H1 (cell line): ENCODE measurements at regions not wholly inside any gene's neighbourhood (a gene's known extent, or its start where the extent isn't known, plus 50 kb on each side); places are given as distances from the start of the nearest gene placed in this dataset.

Experiments used
- CTCF ChIA-PET: fragments of 300-600 bp; sonication (Branson Sonifier 250); formaldehyde crosslinking; loops from one replicate; lab custom pipeline; 2021; ENCODE audit not compliant: partially characterized antibody; lab: Charles Lee
- POLR2A ChIA-PET: fragments of 300-600 bp; sonication (Branson Sonifier 250); formaldehyde crosslinking; loops from one replicate; lab custom pipeline; 2021; ENCODE audit warnings: inconsistent platforms; ENCODE audit not compliant: partially characterized antibody; lab: Charles Lee
- DNase-seq, 2 experiments: peaks; one replicate each; pipeline versions ENCODE4 v3.0.0 to v3.0.0-alpha.2; 2010 to 2022; ENCODE audit warnings: low spot score in 2 of 2, low read depth in 1 of 2, mixed read lengths in 1 of 2
- FAIRE-seq: peaks from 2 replicates; lab custom pipeline; 2011; peaks lifted over from hg19 to GRCh38; lab: Jason Lieb, UNC
- H2AFZ ChIP-seq: 2 replicates; pipeline ENCODE4 v1.8.1; 2012; ENCODE audit warnings: low read length, inconsistent platforms
- H2AK5ac ChIP-seq: 2 replicates; pipeline ENCODE4 v1.6.1; 2013; ENCODE audit warnings: low read depth, low read length
- H2BK120ac ChIP-seq: replicated peaks from 2 replicates; pipeline ENCODE3; 2013; ENCODE audit warnings: low read depth, low read length, inconsistent platforms
- H2BK12ac ChIP-seq: 2 replicates; pipeline ENCODE4 v1.6.1; 2013; ENCODE audit warnings: low read depth, low read length
- H2BK15ac ChIP-seq: 2 replicates; pipeline ENCODE4 v1.6.1; 2013; ENCODE audit warnings: low read length
- H2BK20ac ChIP-seq: 2 replicates; pipeline ENCODE4 v1.6.1; 2013; ENCODE audit warnings: low read length
- H2BK5ac ChIP-seq: 2 replicates; pipeline ENCODE4 v1.6.1; 2013; ENCODE audit warnings: low read depth, low read length
- H3K14ac ChIP-seq: 2 replicates; pipeline ENCODE4 v1.6.1; 2013; ENCODE audit warnings: inconsistent platforms; ENCODE audit not compliant: insufficient read length
- H3K18ac ChIP-seq: 2 replicates; pipeline ENCODE4 v1.6.1; 2013; ENCODE audit warnings: low read length; ENCODE audit errors: extremely low read depth
- H3K23ac ChIP-seq: 2 replicates; pipeline ENCODE4 v1.6.1; 2013; ENCODE audit warnings: inconsistent platforms; ENCODE audit not compliant: insufficient read length
- H3K23me2 ChIP-seq: 2 replicates; pipeline ENCODE4 v1.6.1; 2013; ENCODE audit warnings: low read depth, low read length
- H3K27ac ChIP-seq: 2 replicates; pipeline ENCODE4 v1.6.1; 2011; ENCODE audit warnings: low read depth, low read length, inconsistent platforms
- H3K27me3 ChIP-seq, 4 experiments: replicated peaks in 1 of 4; 1 replicate in 1 of 4; 2 replicates in 3 of 4; pipeline versions ENCODE4 v1.6.1 to v1.8.1; 2011 to 2013; ENCODE audit warnings: low read length in 3 of 4, mild to moderate bottlenecking in 3 of 4, inconsistent platforms in 2 of 4, mixed read lengths in 2 of 4, moderate library complexity in 1 of 4; ENCODE audit not compliant: control insufficient read depth in 3 of 4, insufficient read depth in 3 of 4; ENCODE audit errors: extremely low read depth in 1 of 4
- H3K36me3 ChIP-seq, 4 experiments: 2 replicates each; pipeline versions ENCODE4 v1.6.1 to v1.8.1; 2011 to 2013; ENCODE audit warnings: mild to moderate bottlenecking in 4 of 4, low read length in 3 of 4, moderate library complexity in 2 of 4, control low read depth in 1 of 4, inconsistent platforms in 1 of 4; ENCODE audit not compliant: insufficient read depth in 4 of 4, control insufficient read depth in 2 of 4
- H3K4ac ChIP-seq: replicated peaks from 2 replicates; pipeline ENCODE3; 2013; ENCODE audit warnings: low read length, low read depth, mixed read lengths, inconsistent platforms; ENCODE audit not compliant: insufficient read length
- H3K4me1 ChIP-seq, 4 experiments: replicated peaks in 1 of 4; 1 replicate in 1 of 4; 2 replicates in 3 of 4; pipeline versions ENCODE4 v1.6.1 to v1.8.1; 2011 to 2013; ENCODE audit warnings: low read length in 3 of 4, inconsistent platforms in 2 of 4, mixed read lengths in 1 of 4; ENCODE audit not compliant: insufficient read depth in 4 of 4, control insufficient read depth in 3 of 4
- H3K4me2 ChIP-seq, 2 experiments: 2 replicates each; pipeline versions ENCODE4 v1.6.1 to v1.8.1; 2011 to 2013; ENCODE audit warnings: low read depth in 2 of 2, low read length in 2 of 2, control low read depth in 1 of 2, inconsistent platforms in 1 of 2, mild to moderate bottlenecking in 1 of 2; ENCODE audit not compliant: insufficient read depth in 1 of 2
- H3K4me3 ChIP-seq, 4 experiments: fragments of 200-600, 300-600 bp in 1 of 4; sonication (generic), shearing (Covaris generic), sonication (Bioruptor Twin) in 1 of 4; 2 replicates each; pipeline versions ENCODE4 v1.5.1 to v1.8.1; 2011 to 2016; ENCODE audit warnings: low read length in 4 of 4, low read depth in 3 of 4, control low read depth in 2 of 4, inconsistent platforms in 2 of 4, mild to moderate bottlenecking in 2 of 4, mixed read lengths in 1 of 4, moderate library complexity in 1 of 4; ENCODE audit not compliant: insufficient read depth in 2 of 4; ENCODE audit errors: extremely low read depth in 1 of 4
- H3K56ac ChIP-seq: replicated peaks from 2 replicates; pipeline ENCODE3; 2013; ENCODE audit warnings: low read depth, mild to moderate bottlenecking, mixed read lengths, low read length, inconsistent platforms; ENCODE audit not compliant: insufficient read length
- H3K79me1 ChIP-seq: 2 replicates; pipeline ENCODE4 v1.6.1; 2013; ENCODE audit warnings: low read depth, low read length, control low read depth
- H3K79me2 ChIP-seq, 2 experiments: 2 replicates each; pipeline versions ENCODE4 v1.6.1 to v1.8.1; 2012 to 2013; ENCODE audit warnings: low read length in 2 of 2, mild to moderate bottlenecking in 2 of 2, inconsistent platforms in 1 of 2; ENCODE audit not compliant: insufficient read depth in 2 of 2, control insufficient read depth in 1 of 2
- H3K9ac ChIP-seq, 4 experiments: replicated peaks in 1 of 4; 1 replicate in 1 of 4; 2 replicates in 3 of 4; pipeline versions ENCODE4 v1.6.1 to v1.8.1; 2011 to 2013; ENCODE audit warnings: low read depth in 3 of 4, low read length in 3 of 4, control low read depth in 2 of 4, mild to moderate bottlenecking in 2 of 4, moderate library complexity in 2 of 4, inconsistent platforms in 1 of 4; ENCODE audit errors: extremely low read depth in 1 of 4
- H3K9me3 ChIP-seq, 2 experiments: 2 replicates each; pipeline versions ENCODE4 v1.6.1 to v1.8.1; 2012 to 2013; ENCODE audit warnings: mild to moderate bottlenecking in 2 of 2, moderate library complexity in 2 of 2, control low read depth in 1 of 2, inconsistent platforms in 1 of 2, low read depth in 1 of 2, low read length in 1 of 2, mixed read lengths in 1 of 2; ENCODE audit not compliant: insufficient read depth in 2 of 2
- H4K20me1 ChIP-seq, 2 experiments: replicated peaks in 1 of 2; 2 replicates each; pipeline versions ENCODE3 to v1.8.1; 2011 to 2013; ENCODE audit warnings: inconsistent platforms in 2 of 2, low read length in 2 of 2, mild to moderate bottlenecking in 1 of 2; ENCODE audit not compliant: insufficient read depth in 2 of 2, control insufficient read depth in 1 of 2
- H4K5ac ChIP-seq: 2 replicates; pipeline ENCODE4 v1.6.1; 2013; ENCODE audit warnings: low read length, low read depth, mixed read lengths, inconsistent platforms; ENCODE audit not compliant: insufficient read length
- H4K8ac ChIP-seq: 2 replicates; pipeline ENCODE4 v1.8.0; 2013; ENCODE audit warnings: mild to moderate bottlenecking, moderate library complexity, low read length, inconsistent platforms; ENCODE audit not compliant: insufficient read depth; ENCODE audit errors: extremely low read depth
- H4K91ac ChIP-seq: replicated peaks from 2 replicates; pipeline ENCODE3; 2013; ENCODE audit warnings: low read length, mixed read lengths, inconsistent platforms; ENCODE audit not compliant: insufficient read length
- EP300 ChIP-seq, 2 experiments: IDR thresholded peaks; 1 replicate in 1 of 2; 2 replicates in 1 of 2; pipeline ENCODE4 v1.6.1; 2011 to 2012; ENCODE audit warnings: low read depth in 2 of 2, low read length in 2 of 2, mild to moderate bottlenecking in 2 of 2, borderline replicate concordance in 1 of 2, inconsistent platforms in 1 of 2, moderate library complexity in 1 of 2
- MAFK ChIP-seq: IDR thresholded peaks from 2 replicates; pipeline ENCODE4 v1.6.1; 2012; ENCODE audit warnings: low read depth, mild to moderate bottlenecking, improper control_type of control experiment, low read length
- RNF2 ChIP-seq: fragments of 200-900, 300-1000 bp; sonication (generic); IDR thresholded peaks from 2 replicates; pipeline ENCODE4 v1.7.1; 2016; ENCODE audit warnings: borderline replicate concordance, low read depth, mild to moderate bottlenecking, antibody characterized with exemption, low read length; ENCODE audit not compliant: poor library complexity, severe bottlenecking; ENCODE audit errors: missing control alignments
- TAF7 ChIP-seq: optimal IDR thresholded peaks from 2 replicates; pipeline ENCODE3; 2011; ENCODE audit warnings: low read depth, mild to moderate bottlenecking, inconsistent platforms, low read length, moderate library complexity, borderline replicate concordance
- WGBS, 2 experiments: shearing (Covaris generic) in 1 of 2; methylation state at CpG; one replicate each; pipeline versions ENCODE4 v1.1.6 to v1.1.7; 2013 to 2015; ENCODE audit warnings: low lambda C conversion rate in 2 of 2, mixed read lengths in 2 of 2, inconsistent platforms in 1 of 2, low coverage in 1 of 2, missing lambda C conversion rate in 1 of 2; ENCODE audit not compliant: insufficient replicate concordance in 2 of 2, insufficient coverage in 1 of 2, insufficient read length in 1 of 2; ENCODE audit errors: extremely low coverage in 1 of 2, missing lambda C conversion rate in 1 of 2; 5-methylcytosine and 5-hydroxymethylcytosine counted together

DNA sequence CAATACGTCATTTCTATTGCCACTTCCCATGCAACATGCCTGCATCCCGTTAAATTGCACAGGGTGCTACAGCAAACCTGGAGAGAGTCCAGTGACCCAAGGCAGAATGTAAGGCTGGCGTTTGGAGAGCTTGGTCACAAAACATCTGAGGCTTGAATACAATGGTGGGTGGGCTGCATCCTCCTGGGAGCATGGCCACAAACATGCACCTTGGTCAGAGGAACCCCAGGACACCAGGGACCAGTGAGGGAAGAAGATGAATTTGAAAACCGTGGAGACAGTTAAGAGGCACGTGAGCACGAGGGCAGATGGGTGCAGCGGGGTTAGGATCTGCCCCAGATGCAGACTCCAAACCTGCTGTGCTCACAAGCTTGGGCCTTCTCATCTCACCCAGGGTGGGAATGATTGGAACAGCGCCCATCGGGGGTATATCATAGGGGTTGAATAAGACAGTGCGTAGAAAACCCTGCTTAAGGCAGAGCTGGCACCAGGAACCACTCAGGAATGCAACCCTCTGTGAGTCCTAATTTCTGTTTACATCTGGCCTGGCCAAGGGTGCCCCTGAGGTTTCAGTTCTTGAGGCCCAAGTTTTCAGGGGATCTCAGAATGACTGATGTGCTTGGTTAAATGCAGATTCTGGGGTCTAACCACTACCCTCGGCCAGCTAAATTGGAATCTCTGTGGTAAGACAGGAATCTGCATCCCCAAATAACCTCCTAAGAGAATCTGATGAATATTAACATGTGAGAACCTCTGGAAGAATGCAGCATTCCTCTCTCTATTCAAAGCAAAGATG is 97.2 kb downstream of the ARL4C start:
- Histone ChIP-seq H2BK120ac (no peak overlapping the region), H2BK12ac (no peak overlapping the region), H2AK5ac (no peak overlapping the region), H2BK15ac (no peak overlapping the region), H3K79me2 (no peaks in the 10 kb centered on the region), H3K4me1 (no peaks in the 10 kb centered on the region), H4K8ac (no peak overlapping the region), H2BK20ac (no peak overlapping the region), H3K27ac (no peak overlapping the region), H3K4me2 (no peak overlapping the region), H3K23me2 (no peaks in the 10 kb centered on the region), H2BK5ac (no peak overlapping the region), H3K4ac (no peak overlapping the region), H3K79me1 (no peaks in the 10 kb centered on the region), H3K9ac (no peak overlapping the region), H3K9me3 (no peaks in the 10 kb centered on the region), H3K18ac (no peak overlapping the region), H4K5ac (no peak overlapping the region), H3K23ac (no peak overlapping the region), H3K4me3 (no peak overlapping the region), H4K91ac (no peak overlapping the region), H3K56ac (no peak overlapping the region), H4K20me1 (no peaks in the 10 kb centered on the region), H3K27me3 (peaks cover 0 to 5% (median 0%) of the 10 kb centered on the region in 4 experiments; a peak in 1 of 7 replicates), H2AFZ (no peak overlapping the region), H3K36me3 (no peaks in the 10 kb centered on the region), H3K14ac (no peak overlapping the region)
- DNase-seq: no peak
- POLR2A ChIA-PET: no interaction called here
- WGBS, 2 experiments: 89% methylated on average over 11 of the region's 11 CpGs; no CpG with 5 or more reads in 1 of the 2 experiments
- CTCF ChIA-PET: interaction anchor here (1.3 to 1.7 kb wide), 2 partner anchors 16 to 87 kb away, joined by 3 to 4 read pairs; no protein-coding TSS in a partner anchor
- no peak for FAIRE-seq
- TF ChIP-seq MAFK (no peak), EP300 (IDR thresholded peaks at IDR 0.05; ENCODE audit: borderline replicate concordance in 1 of 2, low read depth in 2 of 2, low read length in 2 of 2) (no peak), TAF7 (no peak), RNF2 (no peak)
